ENCODE measurements at regions not wholly inside any gene's neighbourhood (a gene's known extent, or its start where the extent isn't known, plus 50 kb on each side); places are given as distances from the start of the nearest gene placed in this dataset.

DNA sequence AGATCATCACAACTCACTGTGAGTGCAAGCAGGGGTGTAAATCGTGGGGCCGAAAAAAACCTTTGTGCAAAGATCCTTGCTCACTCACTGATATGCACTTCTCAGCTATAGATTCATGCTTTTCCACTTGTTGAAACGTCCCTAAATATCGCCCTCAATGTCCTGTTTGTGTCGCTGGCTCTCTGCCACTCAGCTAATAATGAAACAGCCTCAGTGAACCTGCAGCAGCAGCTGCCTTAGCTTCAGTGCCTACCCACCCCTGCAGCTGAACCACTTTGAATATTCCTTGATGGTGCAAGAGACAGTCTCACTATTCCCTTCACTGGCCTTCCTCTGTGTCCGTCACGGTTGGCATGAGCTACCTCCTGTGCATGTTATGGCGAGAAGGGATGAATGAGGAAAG is 128.9 kb upstream of the NAA20 start:
- H3K36me3 ChIP-seq (replicated peaks in 1 of 2): no peaks in the 10 kb centered on the region
- 68 to 76% (median 73%) methylated on average over 8 of the region's 8 CpGs for WGBS, 4 donors
- H3K4me3 ChIP-seq: no peak overlapping the region
- H3K4me1 ChIP-seq (replicated peaks in 1 of 2): peaks cover 27 to 69% of the 10 kb centered on the region in 2 donors
- peak overlapping the region in 4 of 5 donors; percentile 46 to 87 (median 74) for H3K27ac ChIP-seq
- no peak for TF ChIP-seq POLR2A (IDR thresholded peaks at IDR 0.05)
- TF ChIP-seq, protein P1, sequence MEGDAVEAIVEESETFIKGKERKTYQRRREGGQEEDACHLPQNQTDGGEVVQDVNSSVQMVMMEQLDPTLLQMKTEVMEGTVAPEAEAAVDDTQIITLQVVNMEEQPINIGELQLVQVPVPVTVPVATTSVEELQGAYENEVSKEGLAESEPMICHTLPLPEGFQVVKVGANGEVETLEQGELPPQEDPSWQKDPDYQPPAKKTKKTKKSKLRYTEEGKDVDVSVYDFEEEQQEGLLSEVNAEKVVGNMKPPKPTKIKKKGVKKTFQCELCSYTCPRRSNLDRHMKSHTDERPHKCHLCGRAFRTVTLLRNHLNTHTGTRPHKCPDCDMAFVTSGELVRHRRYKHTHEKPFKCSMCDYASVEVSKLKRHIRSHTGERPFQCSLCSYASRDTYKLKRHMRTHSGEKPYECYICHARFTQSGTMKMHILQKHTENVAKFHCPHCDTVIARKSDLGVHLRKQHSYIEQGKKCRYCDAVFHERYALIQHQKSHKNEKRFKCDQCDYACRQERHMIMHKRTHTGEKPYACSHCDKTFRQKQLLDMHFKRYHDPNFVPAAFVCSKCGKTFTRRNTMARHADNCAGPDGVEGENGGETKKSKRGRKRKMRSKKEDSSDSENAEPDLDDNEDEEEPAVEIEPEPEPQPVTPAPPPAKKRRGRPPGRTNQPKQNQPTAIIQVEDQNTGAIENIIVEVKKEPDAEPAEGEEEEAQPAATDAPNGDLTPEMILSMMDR (IDR thresholded peaks at IDR 0.05): no peak
- intact Hi-C loops (cut with DNase I): no loop called here
- no peak for DNase-seq
- H3K9me3 ChIP-seq (replicated peaks in 1 of 3): no peaks in the 10 kb centered on the region
- H3K27me3 ChIP-seq: no peaks in the 10 kb centered on the region

DNA sequence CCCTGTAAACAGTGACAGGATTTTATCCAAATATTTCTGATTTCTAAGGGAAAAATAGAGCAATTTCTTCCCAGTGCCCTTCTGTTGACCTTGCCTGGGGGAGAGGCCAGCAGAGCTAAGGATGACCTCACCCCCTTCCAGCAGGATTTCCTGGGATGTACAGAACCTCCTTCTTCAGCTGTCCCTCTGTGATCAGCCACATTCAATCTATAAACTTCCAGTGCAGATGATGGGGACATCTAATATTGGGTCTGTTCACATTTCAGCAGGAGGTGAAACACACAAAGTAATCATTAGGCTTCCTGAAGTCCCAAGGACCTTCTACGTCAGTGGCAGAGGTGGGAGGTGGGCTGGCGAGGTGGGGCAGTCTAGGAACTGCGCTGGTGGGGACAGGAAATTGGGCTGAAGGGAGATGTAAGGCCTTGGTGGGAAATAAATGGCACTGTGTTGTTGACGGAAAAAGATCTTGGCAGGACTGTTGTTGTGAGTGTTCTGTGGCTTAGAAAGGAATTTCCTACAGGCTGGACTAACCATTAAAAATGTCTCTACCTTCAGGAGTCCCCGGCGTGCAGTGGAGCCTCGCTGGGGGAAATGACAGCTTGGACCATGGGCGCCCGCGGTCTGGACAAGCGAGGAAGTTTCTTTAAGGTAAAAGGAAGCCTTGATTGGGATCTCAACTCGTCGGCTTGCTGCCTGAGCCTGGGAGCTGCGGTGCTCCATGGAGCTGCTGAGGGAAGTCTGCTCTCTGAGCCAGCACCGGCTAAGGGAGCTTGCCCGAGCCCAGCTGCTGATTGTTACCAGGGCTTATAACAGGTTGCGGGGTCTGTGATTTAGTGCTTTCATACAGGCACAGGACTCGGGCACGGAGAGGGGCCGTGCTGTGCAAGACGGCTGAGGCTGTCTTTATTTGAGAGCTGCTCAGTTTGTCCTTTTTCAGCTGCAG is 127.9 kb upstream of the NAA20 start:
- Histone ChIP-seq H3K4me3 (peak overlapping the region in 1 of 4 donors; percentile 26), H3K27me3 (no peaks in the 10 kb centered on the region), H3K4me1 (replicated peaks in 1 of 2) (peaks cover 27 to 66% of the 10 kb centered on the region in 2 donors), H3K27ac (peak overlapping the region in 4 of 5 donors; percentile 46 to 87 (median 74)), H3K36me3 (replicated peaks in 1 of 2) (no peaks in the 10 kb centered on the region), H3K9me3 (replicated peaks in 1 of 3) (no peaks in the 10 kb centered on the region)
- intact Hi-C loops (cut with DNase I): no loop called here
- TF ChIP-seq POLR2A (IDR thresholded peaks at IDR 0.05): peak in 1 of 2 donors; percentile 39
- TF ChIP-seq, protein P1 (IDR thresholded peaks at IDR 0.05): no peak
- DNase-seq: peak; percentile 32 to 73 (median 52)
- WGBS, 4 donors: 16 to 29% (median 19%) methylated on average over 18 to 21 of the region's 21 CpGs

DNA sequence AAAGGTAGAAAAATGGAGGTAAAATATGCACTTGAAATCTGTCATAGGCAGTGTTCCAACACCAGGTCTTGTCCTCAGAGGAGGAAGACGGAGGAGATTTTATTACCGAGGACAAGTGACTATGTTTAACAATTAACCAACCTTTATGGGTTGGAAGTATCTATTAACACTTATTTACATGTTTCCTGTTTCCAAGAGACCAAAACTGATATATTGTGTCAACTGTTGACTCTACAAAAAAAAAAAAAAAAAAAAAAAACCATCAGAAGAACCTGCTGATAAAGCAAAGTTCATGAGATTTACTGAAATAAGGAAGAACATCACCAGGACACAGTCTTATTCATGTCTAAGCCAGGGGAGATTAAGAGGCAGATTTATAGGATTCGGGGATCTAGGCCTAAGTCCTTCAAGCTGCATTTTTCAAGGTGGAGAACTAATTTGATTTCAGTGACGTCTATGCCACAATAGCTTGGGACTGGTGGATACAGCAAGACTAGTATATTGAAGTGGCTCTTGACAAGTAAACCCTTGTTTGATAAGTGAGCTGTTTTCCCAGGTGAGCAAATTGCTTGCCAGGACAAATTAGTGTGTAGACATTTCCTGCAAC is 126.6 kb upstream of the NAA20 start:
- H3K36me3 ChIP-seq (replicated peaks in 1 of 2): no peaks in the 10 kb centered on the region
- 70 to 81% (median 73%) methylated on average over 4 of the region's 4 CpGs for WGBS, 4 donors
- H3K27ac ChIP-seq: peak overlapping the region in 1 of 5 donors; percentile 79
- intact Hi-C loops (cut with DNase I): no loop called here
- DNase-seq: no peak
- H3K27me3 ChIP-seq: no peaks in the 10 kb centered on the region
- TF ChIP-seq, protein P1 (IDR thresholded peaks at IDR 0.05): no peak
- H3K4me3 ChIP-seq: no peak overlapping the region
- H3K4me1 ChIP-seq (replicated peaks in 1 of 2): peaks cover 16 to 55% of the 10 kb centered on the region in 2 donors
- H3K9me3 ChIP-seq (replicated peaks in 1 of 3): no peaks in the 10 kb centered on the region

DNA sequence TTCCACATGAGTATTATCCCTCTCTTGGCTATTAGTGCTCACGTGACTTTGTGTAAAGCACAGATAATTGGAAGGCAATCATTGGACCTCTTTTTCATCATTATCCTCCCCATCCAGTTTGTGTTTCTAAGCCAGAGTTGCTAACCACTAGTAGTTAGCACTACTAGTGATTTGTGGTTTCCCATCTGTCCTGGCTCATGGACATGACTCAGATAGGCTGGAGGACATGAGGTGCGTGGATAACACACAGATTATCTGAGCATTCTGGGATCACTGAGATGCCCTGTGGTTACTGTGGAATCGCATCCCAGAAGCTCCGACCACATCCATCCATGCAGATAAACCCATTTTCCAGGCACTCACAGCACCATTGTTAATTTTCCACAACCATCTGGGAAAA is 123.8 kb upstream of the NAA20 start:
- Histone ChIP-seq H3K9me3 (replicated peaks in 1 of 3) (no peaks in the 10 kb centered on the region), H3K36me3 (replicated peaks in 1 of 2) (no peaks in the 10 kb centered on the region), H3K4me1 (replicated peaks in 1 of 2) (peaks cover 6 to 28% of the 10 kb centered on the region in 2 donors), H3K27ac (no peak overlapping the region), H3K4me3 (no peak overlapping the region), H3K27me3 (no peaks in the 10 kb centered on the region)
- DNase-seq: no peak
- no peak for TF ChIP-seq POLR2A (IDR thresholded peaks at IDR 0.05)
- TF ChIP-seq, protein P1 (IDR thresholded peaks at IDR 0.05): no peak
- intact Hi-C loops (cut with DNase I): no loop called here
- 88 to 96% (median 92%) methylated on average over 3 to 4 of the region's 4 CpGs for WGBS, 4 donors

Data from adrenal gland (tissue), 9 donors.